Activated T-cell treated with anti-CD3 and anti-CD28 coated beads, Interleukin-2, amount 50 U/mL, for 72 hours (primary cell): ENCODE measurements at regions not wholly inside any gene's neighbourhood (a gene's known extent, or its start where the extent isn't known, plus 50 kb on each side); places are given as distances from the start of the nearest gene placed in this dataset.

Experiments
- ATAC-seq, 2 donors: fragments of 150-1000 bp; cut with Tn5 transposase; replicated peaks in 1 of 2; 2 replicates each; pipeline ENCODE4 v1.10.0; 2021; ENCODE audit warnings: moderate library complexity in 2 of 2, mild to moderate bottlenecking in 1 of 2
- DNase-seq, 2 donors: peaks; one replicate each; pipeline ENCODE4 v3.0.0; 2021 to 2022; ENCODE audit warnings: mixed read lengths in 1 of 2
- H3K27ac Mint-ChIP-seq: one replicate; pipeline ENCODE4 v1.8.0; 2022; ENCODE audit warnings: mild to moderate bottlenecking, moderate library complexity, mixed read lengths
- H3K27me3 Mint-ChIP-seq: one replicate; pipeline ENCODE4 v1.8.0; 2022; ENCODE audit warnings: low read depth, mixed read lengths
- H3K36me3 Mint-ChIP-seq, 2 donors: one replicate each; pipeline ENCODE4 v1.8.0; 2022; ENCODE audit warnings: mixed read lengths in 2 of 2, mild to moderate bottlenecking in 1 of 2; ENCODE audit not compliant: insufficient read depth in 2 of 2
- H3K4me1 Mint-ChIP-seq: one replicate; pipeline ENCODE4 v1.8.0; 2022; ENCODE audit warnings: low read depth, mixed read lengths
- H3K4me3 Mint-ChIP-seq, 2 donors: one replicate each; pipeline ENCODE4 v1.8.0; 2022; ENCODE audit warnings: mild to moderate bottlenecking in 2 of 2, mixed read lengths in 2 of 2, moderate library complexity in 2 of 2
- H3K9me3 Mint-ChIP-seq, 2 donors: one replicate each; pipeline ENCODE4 v1.8.0; 2022; ENCODE audit warnings: mixed read lengths in 2 of 2

GRCh38 chr2:64359171-64359891 is 94.6 kb upstream of the LGALSL start:
- no peak overlapping the region for H3K27ac Mint-ChIP-seq
- H3K36me3 Mint-ChIP-seq, result no peaks in the 10 kb centered on the region
- H3K27me3 Mint-ChIP-seq, result peaks cover 40% of the 10 kb centered on the region
- peaks cover 18% of the 10 kb centered on the region for H3K4me1 Mint-ChIP-seq
- ATAC-seq (no peak), DNase-seq (no peak)
- H3K4me3 Mint-ChIP-seq, result no peak overlapping the region
- no peaks in the 10 kb centered on the region for H3K9me3 Mint-ChIP-seq

DNA sequence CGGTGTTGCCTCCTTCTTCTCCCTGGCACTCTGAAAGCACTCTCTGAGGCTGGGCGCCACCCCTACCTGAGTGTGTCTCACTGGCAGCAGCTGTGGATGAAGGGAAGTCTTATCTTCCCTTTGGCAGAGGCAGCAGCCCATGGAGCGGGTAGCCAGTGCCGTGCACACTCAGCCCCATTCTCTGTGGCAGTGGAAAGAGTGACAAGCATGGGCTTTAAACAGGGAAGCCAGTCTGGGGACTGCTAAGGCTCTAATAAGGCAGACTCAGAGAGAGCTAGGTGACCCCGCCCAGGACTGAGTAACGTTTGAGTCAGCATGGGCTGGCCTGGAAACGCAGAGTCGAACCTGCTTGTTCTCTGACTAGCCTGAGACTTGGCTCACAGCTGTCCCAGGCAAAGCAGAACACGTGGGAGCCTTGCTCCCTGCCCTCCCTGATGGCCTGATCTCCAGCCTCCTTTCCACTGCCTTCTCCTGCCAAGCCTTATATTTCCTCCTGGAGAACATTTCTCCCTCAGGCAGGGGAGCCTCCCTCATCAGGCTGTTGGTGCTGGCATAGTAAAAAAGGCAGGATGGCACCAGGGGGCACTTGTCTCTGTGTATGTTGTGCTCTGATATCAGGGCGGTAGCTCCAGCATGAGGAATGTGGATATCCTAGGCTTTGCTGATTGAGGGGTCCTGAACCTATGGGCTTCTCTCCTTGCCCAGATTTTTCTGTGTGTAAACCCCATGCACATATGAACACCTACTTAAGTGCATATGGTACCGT is 93.9 kb upstream of the LGALSL start:
- Mint-ChIP-seq H3K9me3 (no peaks in the 10 kb centered on the region), H3K36me3 (no peaks in the 10 kb centered on the region), H3K4me1 (peaks cover 18% of the 10 kb centered on the region), H3K27me3 (peaks cover 35% of the 10 kb centered on the region), H3K27ac (no peak overlapping the region), H3K4me3 (no peak overlapping the region)
- ATAC-seq (peak; percentile 96 to 98), DNase-seq (peak; percentile 62 to 65)

GRCh38 chr2:64361151-64361938 is 92.6 kb upstream of the LGALSL start:
- Mint-ChIP-seq H3K27me3 (peaks cover 23% of the 10 kb centered on the region), H3K4me3 (no peak overlapping the region), H3K27ac (no peak overlapping the region), H3K4me1 (peaks cover 15% of the 10 kb centered on the region), H3K36me3 (no peaks in the 10 kb centered on the region), H3K9me3 (no peaks in the 10 kb centered on the region)
- DNase-seq (no peak), ATAC-seq (no peak)

GRCh38 chr2:64362562-64363026 is 91.4 kb upstream of the LGALSL start:
- Mint-ChIP-seq H3K9me3 (no peaks in the 10 kb centered on the region), H3K4me1 (peaks cover 10% of the 10 kb centered on the region), H3K27ac (no peak overlapping the region), H3K27me3 (peaks cover 10% of the 10 kb centered on the region), H3K4me3 (no peak overlapping the region), H3K36me3 (no peaks in the 10 kb centered on the region)
- DNase-seq (no peak), ATAC-seq (no peak)

DNA sequence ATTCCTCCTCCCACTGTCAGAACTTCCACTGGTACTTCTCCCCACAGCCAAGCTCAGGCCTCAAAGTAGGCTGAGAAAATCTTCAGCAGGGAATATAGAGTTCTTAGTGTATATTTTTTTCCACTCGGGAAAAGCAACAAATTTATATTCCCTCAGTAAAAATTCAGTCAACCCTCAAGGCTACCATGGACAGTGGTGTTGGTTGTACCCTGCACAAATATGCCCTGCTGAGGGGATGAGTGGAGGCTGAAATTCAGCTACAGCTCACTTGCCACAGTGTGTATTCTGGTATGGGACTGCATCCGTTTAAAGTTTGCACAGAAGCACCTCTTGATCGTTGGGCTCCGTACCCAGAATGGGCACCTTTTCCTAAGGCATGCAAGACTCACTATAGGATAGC is 90.8 kb upstream of the LGALSL start:
- Mint-ChIP-seq H3K27me3 (peaks cover 6% of the 10 kb centered on the region), H3K27ac (no peak overlapping the region)
- ATAC-seq, result no peak

GRCh38 chr2:64363848-64364247 is 90.1 kb upstream of the LGALSL start:
- DNase-seq, result no peak
- Mint-ChIP-seq H3K27me3 (peaks cover 6% of the 10 kb centered on the region), H3K27ac (no peak overlapping the region), H3K4me1 (peaks cover 10% of the 10 kb centered on the region), H3K9me3 (no peaks in the 10 kb centered on the region), H3K36me3 (no peaks in the 10 kb centered on the region), H3K4me3 (no peak overlapping the region)
- no peak for ATAC-seq

More for the DNA sequence above, 90.8 kb upstream of the LGALSL start:
- DNase-seq, result no peak
- H3K36me3 Mint-ChIP-seq, result no peaks in the 10 kb centered on the region
- H3K4me3 Mint-ChIP-seq, result no peak overlapping the region
- no peaks in the 10 kb centered on the region for H3K9me3 Mint-ChIP-seq
- peaks cover 10% of the 10 kb centered on the region for H3K4me1 Mint-ChIP-seq

GRCh38 chr2:64367444-64368232 is 86.3 kb upstream of the LGALSL start:
- Mint-ChIP-seq H3K27ac (no peak overlapping the region), H3K27me3 (peaks cover 6% of the 10 kb centered on the region), H3K9me3 (no peaks in the 10 kb centered on the region)

DNA sequence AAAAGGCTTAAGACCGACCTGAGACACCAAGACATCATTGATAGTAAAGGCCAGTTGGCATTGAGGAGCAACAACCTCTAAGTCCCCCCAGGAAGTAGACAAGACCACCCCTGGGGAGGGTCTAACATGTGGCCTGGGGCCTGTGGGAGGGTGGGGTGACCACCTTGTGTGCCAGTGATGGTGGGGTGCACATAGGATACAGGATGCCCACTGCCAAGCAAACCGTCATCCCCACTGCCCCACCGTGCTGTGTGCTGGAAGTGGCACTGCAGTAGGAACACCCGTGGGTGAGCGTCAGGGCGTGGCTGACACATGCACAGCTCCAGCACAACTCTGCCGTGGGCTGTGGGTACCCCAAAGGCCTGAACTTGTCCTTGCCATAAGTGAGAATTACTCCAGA is 84.3 kb upstream of the LGALSL start:
- Mint-ChIP-seq H3K27me3 (no peaks in the 10 kb centered on the region), H3K9me3 (no peaks in the 10 kb centered on the region), H3K27ac (no peak overlapping the region), H3K4me1 (no peaks in the 10 kb centered on the region), H3K36me3 (no peaks in the 10 kb centered on the region), H3K4me3 (no peak overlapping the region)
- ATAC-seq, result no peak
- no peak for DNase-seq

More at GRCh38 chr2:64367444-64368232, 86.3 kb upstream of the LGALSL start:
- Mint-ChIP-seq H3K36me3 (no peaks in the 10 kb centered on the region), H3K4me1 (no peaks in the 10 kb centered on the region), H3K4me3 (no peak overlapping the region)
- no peak for DNase-seq
- ATAC-seq, result no peak

DNA sequence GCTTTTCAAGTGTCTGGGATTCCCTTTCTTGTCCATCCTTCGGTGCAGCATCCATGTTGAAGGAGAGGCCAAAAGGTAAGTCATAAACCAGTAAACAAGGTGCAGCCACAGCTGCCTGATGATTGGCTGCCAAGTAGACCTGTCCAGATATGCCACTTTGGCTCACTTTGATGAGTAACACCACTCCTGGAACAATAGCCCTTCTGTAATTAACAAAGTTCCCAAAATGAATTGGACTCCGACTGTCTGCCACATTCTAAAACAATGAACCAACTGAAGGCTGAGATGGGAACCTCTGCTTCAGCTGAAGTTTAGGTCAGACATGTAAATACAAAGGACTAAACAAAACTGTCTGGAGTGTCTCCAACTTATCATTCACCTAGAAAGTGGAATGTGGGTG is 82.2 kb upstream of the LGALSL start:
- Mint-ChIP-seq H3K27ac (no peak overlapping the region), H3K27me3 (no peaks in the 10 kb centered on the region), H3K9me3 (no peaks in the 10 kb centered on the region), H3K36me3 (no peaks in the 10 kb centered on the region), H3K4me1 (no peaks in the 10 kb centered on the region), H3K4me3 (no peak overlapping the region)
- no peak for DNase-seq
- no peak for ATAC-seq

- H3K27ac Mint-ChIP-seq, result no peak overlapping the region
- no peak for DNase-seq
- ATAC-seq, result no peak
- H3K9me3 Mint-ChIP-seq, result no peaks in the 10 kb centered on the region
- H3K4me3 Mint-ChIP-seq, result no peak overlapping the region
- H3K36me3 Mint-ChIP-seq, result no peaks in the 10 kb centered on the region
- peaks cover 3% of the 10 kb centered on the region for H3K27me3 Mint-ChIP-seq
- no peaks in the 10 kb centered on the region for H3K4me1 Mint-ChIP-seq
These were observed 79.3 kb upstream of the LGALSL start for GRCh38 chr2:64374686-64375085.

- Mint-ChIP-seq H3K27me3 (peaks cover 6% of the 10 kb centered on the region), H3K36me3 (no peaks in the 10 kb centered on the region), H3K4me1 (no peaks in the 10 kb centered on the region), H3K9me3 (no peaks in the 10 kb centered on the region), H3K4me3 (no peak overlapping the region), H3K27ac (no peak overlapping the region)
- DNase-seq (no peak), ATAC-seq (no peak)
These were observed 77.0 kb upstream of the LGALSL start for GRCh38 chr2:64376926-64377325.

DNA sequence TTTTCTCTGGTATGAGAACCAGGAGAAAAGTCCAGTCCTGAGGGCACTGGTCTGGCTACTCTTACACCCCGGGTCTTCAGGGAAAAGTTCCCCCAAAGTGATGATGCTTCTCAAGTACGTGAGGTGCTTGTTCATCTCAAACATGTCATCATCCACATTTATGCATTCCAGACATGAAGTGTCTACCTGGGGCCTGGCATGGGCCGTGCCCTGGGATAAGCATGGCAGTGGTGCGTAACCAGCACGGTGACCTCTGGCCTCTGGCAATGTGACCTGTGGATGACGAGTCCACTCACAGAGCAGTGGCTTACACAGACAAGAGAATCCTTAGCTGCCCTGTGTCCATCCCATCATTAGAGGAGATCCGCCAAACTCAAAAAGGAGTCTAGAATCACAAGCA is 74.8 kb upstream of the LGALSL start:
- ATAC-seq (no peak), DNase-seq (no peak)
- Mint-ChIP-seq H3K27ac (no peak overlapping the region), H3K4me1 (no peaks in the 10 kb centered on the region), H3K27me3 (peaks cover 6% of the 10 kb centered on the region), H3K36me3 (no peaks in the 10 kb centered on the region), H3K4me3 (no peak overlapping the region), H3K9me3 (no peaks in the 10 kb centered on the region)
